ENCODE measurements at regions not wholly inside any gene's neighbourhood (a gene's known extent, or its start where the extent isn't known, plus 50 kb on each side); places are given as distances from the start of the nearest gene placed in this dataset.
"Not testable (repeated sequence)": the region's sequence is repeated elsewhere in the genome, so short reads cannot be mapped to it uniquely, and the experiment has no call there.

GRCh38 chr13:64083396-64083795 lies 2667.7 kb upstream of the PCDH20 start:
- ATAC-seq (ENCODE audit: low FRiP score), result no peak
- Histone ChIP-seq H3K27ac (ENCODE audit: low read depth in 1 of 2, low read length in 2 of 2) (no peak overlapping the region), H3K27me3 (ENCODE audit: control insufficient read depth in 1 of 2, insufficient read depth in 2 of 2, low read length in 1 of 2) (no peaks in the 10 kb centered on the region), H3K4me1 (ENCODE audit: control insufficient read depth in 1 of 2, insufficient read depth in 2 of 2, low read length in 2 of 2) (no peaks in the 10 kb centered on the region), H3K4me3 (ENCODE audit: low read length in 2 of 2) (no peak overlapping the region), H3K36me3 (ENCODE audit: control insufficient read depth in 1 of 2, insufficient read depth in 2 of 2, low read length in 1 of 2) (no peaks in the 10 kb centered on the region), H3K9me3 (ENCODE audit: control insufficient read depth, low read length) (no peaks in the 10 kb centered on the region)
- intact Hi-C loops (cut with DNase I), result no loop called here
- 73 to 86% methylated on average over 1 of the region's 1 CpG for WGBS, 2 donors
- DNase-seq, result no peak

DNA sequence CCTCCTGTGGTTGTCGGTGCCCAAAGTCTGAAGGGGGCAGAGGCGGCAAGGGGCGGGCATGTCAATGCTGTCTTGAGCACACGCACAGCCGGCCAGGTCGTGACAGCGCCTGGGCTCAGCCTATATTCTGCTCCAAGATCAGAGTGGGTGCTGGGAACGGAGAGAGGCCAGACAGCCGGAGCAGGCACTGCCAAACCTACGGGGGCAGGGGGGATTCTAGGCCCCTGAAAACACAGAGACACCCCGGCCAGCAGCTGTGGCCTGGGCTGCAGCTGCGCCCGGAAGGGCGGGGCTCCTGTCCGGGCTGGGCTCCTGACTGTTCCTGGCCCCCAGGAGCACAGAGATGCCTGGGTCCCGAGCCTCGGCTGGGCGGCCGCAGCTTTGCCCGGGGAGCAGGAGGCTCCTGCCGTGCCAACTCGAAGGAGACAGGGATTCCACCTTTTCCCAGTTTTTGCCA lies 2662.9 kb upstream of the PCDH20 start:
- ATAC-seq (ENCODE audit: low FRiP score) (peak; percentile 37), DNase-seq (peak; percentile 30 to 72)
- H3K4me1 ChIP-seq (ENCODE audit: control insufficient read depth in 1 of 2, insufficient read depth in 2 of 2, low read length in 2 of 2), result no peaks in the 10 kb centered on the region
- no peaks in the 10 kb centered on the region for H3K9me3 ChIP-seq (ENCODE audit: control insufficient read depth, low read length)
- intact Hi-C loops (cut with DNase I), result no loop called here
- no peak overlapping the region for H3K27ac ChIP-seq (ENCODE audit: low read depth in 1 of 2, low read length in 2 of 2)
- no peak overlapping the region for H3K4me3 ChIP-seq (ENCODE audit: low read length in 2 of 2)
- 91 to 94% methylated on average over 21 to 22 of the region's 22 CpGs for WGBS, 2 donors
- H3K36me3 ChIP-seq (ENCODE audit: control insufficient read depth in 1 of 2, insufficient read depth in 2 of 2, low read length in 1 of 2), result no peaks in the 10 kb centered on the region
- H3K27me3 ChIP-seq (ENCODE audit: control insufficient read depth in 1 of 2, insufficient read depth in 2 of 2, low read length in 1 of 2), result no peaks in the 10 kb centered on the region

DNA sequence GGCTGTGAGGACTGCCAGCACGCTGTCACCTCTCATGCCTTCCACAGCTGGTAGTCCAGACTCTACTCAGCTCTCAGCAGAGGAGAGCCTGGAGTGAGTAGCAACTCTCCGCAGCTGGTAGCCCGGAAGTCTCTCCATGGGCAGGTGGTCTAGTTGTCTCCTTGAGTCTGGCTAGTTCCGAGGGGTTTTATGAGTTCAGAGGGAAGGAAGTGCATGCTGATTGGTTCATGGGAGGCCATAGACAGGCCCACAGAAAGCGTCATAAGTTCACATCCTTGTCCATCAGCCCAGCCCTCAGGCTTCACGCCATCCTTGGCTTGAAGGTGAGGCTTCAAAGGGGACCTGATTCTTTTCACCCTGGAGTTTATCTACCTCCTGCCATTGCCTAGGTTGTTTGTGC lies 2662.4 kb upstream of the PCDH20 start:
- Histone ChIP-seq H3K9me3 (ENCODE audit: control insufficient read depth, low read length) (no peaks in the 10 kb centered on the region), H3K27ac (ENCODE audit: low read depth in 1 of 2, low read length in 2 of 2) (no peak overlapping the region), H3K4me1 (ENCODE audit: control insufficient read depth in 1 of 2, insufficient read depth in 2 of 2, low read length in 2 of 2) (no peaks in the 10 kb centered on the region), H3K36me3 (ENCODE audit: control insufficient read depth in 1 of 2, insufficient read depth in 2 of 2, low read length in 1 of 2) (no peaks in the 10 kb centered on the region), H3K27me3 (ENCODE audit: control insufficient read depth in 1 of 2, insufficient read depth in 2 of 2, low read length in 1 of 2) (no peaks in the 10 kb centered on the region), H3K4me3 (ENCODE audit: low read length in 2 of 2) (no peak overlapping the region)
- peak in 1 of 2 donors; percentile 42 for DNase-seq
- no peak for ATAC-seq (ENCODE audit: low FRiP score)
- intact Hi-C loops (cut with DNase I), result no loop called here
- 95 to 96% methylated on average over 5 to 6 of the region's 6 CpGs for WGBS, 2 donors

GRCh38 chr13:64077132-64077835 lies 2661.6 kb upstream of the PCDH20 start:
- peak in 1 of 2 donors; percentile 44 for DNase-seq
- H3K27ac ChIP-seq (ENCODE audit: low read depth in 1 of 2, low read length in 2 of 2); H3K36me3 ChIP-seq (ENCODE audit: control insufficient read depth in 1 of 2, insufficient read depth in 2 of 2, low read length in 1 of 2); ATAC-seq (ENCODE audit: low FRiP score); H3K9me3 ChIP-seq (ENCODE audit: control insufficient read depth, low read length); H3K4me1 ChIP-seq (ENCODE audit: control insufficient read depth in 1 of 2, insufficient read depth in 2 of 2, low read length in 2 of 2); H3K4me3 ChIP-seq (ENCODE audit: low read length in 2 of 2); H3K27me3 ChIP-seq (ENCODE audit: control insufficient read depth in 1 of 2, insufficient read depth in 2 of 2, low read length in 1 of 2); intact Hi-C loops (cut with DNase I): not testable (repeated sequence)
- 90 to 95% methylated on average over 36 of the region's 36 CpGs for WGBS, 2 donors

DNA sequence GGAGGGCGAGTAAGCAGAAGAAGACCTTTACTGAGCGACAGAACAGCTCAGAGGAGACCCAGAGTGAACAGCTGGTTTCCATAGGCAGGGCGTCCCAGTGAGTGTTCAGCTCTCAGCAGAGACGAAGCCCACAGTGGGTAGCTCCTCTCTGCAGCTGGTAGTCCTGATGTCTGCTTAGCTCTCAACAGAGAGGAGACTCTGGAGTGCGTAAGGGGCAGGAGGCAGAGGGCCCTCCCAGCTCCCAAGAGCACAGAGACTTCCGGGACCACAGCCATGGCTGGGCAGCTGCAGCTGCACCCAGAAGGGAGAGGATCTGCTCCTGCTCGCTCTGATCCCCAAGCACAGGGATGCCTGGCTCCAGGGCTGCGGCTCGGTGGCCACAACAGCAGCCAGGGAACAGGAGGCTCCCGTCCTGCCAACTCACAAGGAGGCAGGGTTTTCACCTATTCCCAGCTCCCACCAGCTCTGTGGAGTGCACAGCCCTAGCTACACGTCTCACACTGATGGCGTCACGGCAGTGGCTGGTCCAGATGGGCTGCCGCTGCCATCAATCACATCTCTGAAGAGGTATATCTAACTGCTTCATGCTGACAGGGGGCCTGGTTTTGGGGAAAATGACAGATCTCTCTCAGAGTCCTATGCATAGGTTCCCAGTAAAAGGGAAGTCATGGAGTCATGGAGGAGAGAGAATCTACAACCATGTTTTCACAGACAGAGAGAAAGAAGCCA lies 2660.1 kb upstream of the PCDH20 start:
- Histone ChIP-seq H3K27ac (ENCODE audit: low read depth in 1 of 2, low read length in 2 of 2) (no peak overlapping the region), H3K4me3 (ENCODE audit: low read length in 2 of 2) (no peak overlapping the region), H3K36me3 (ENCODE audit: control insufficient read depth in 1 of 2, insufficient read depth in 2 of 2, low read length in 1 of 2) (no peaks in the 10 kb centered on the region), H3K27me3 (ENCODE audit: control insufficient read depth in 1 of 2, insufficient read depth in 2 of 2, low read length in 1 of 2) (no peaks in the 10 kb centered on the region), H3K9me3 (ENCODE audit: control insufficient read depth, low read length) (no peaks in the 10 kb centered on the region), H3K4me1 (ENCODE audit: control insufficient read depth in 1 of 2, insufficient read depth in 2 of 2, low read length in 2 of 2) (no peaks in the 10 kb centered on the region)
- peak in 1 of 2 donors; percentile 41 for DNase-seq
- ATAC-seq (ENCODE audit: low FRiP score), result peak; percentile 57
- intact Hi-C loops (cut with DNase I), result no loop called here
- WGBS, 2 donors, result 92 to 95% methylated on average over 13 to 14 of the region's 14 CpGs

DNA sequence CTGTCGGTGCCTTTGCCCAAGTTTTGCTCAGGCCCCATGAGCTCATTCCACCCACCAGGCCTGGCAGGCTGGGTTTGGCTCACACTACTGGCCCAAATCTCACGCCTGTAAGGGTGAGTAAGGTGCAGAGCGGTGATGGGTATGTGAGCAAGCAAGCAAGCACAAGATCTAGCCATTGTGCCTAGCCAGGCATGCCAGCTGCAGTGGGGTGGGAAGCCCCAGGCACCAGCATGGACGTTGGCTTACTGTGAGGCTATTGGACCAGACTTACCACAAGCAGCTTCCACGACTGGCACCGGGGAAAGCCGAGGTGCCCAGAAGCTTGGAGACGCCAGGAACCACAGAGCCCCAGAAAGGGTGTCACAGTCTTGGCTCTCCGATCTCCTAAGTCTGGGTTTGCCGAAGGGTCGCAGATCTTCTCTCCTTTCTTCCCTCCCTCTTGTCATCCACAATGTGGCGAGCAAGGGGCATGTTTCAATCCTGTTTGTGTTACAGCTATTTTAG lies 2659.4 kb upstream of the PCDH20 start:
- ATAC-seq (ENCODE audit: low FRiP score), result no peak
- H3K4me1 ChIP-seq (ENCODE audit: control insufficient read depth in 1 of 2, insufficient read depth in 2 of 2, low read length in 2 of 2), result no peaks in the 10 kb centered on the region
- WGBS, 2 donors, result 88 to 90% methylated on average over 12 of the region's 12 CpGs
- H3K4me3 ChIP-seq (ENCODE audit: low read length in 2 of 2), result no peak overlapping the region
- intact Hi-C loops (cut with DNase I), result no loop called here
- no peaks in the 10 kb centered on the region for H3K27me3 ChIP-seq (ENCODE audit: control insufficient read depth in 1 of 2, insufficient read depth in 2 of 2, low read length in 1 of 2)
- no peaks in the 10 kb centered on the region for H3K36me3 ChIP-seq (ENCODE audit: control insufficient read depth in 1 of 2, insufficient read depth in 2 of 2, low read length in 1 of 2)
- no peaks in the 10 kb centered on the region for H3K9me3 ChIP-seq (ENCODE audit: control insufficient read depth, low read length)
- no peak overlapping the region for H3K27ac ChIP-seq (ENCODE audit: low read depth in 1 of 2, low read length in 2 of 2)
- DNase-seq, result peak in 1 of 2 donors; percentile 51

- no peak for ATAC-seq (ENCODE audit: low FRiP score)
- intact Hi-C loops (cut with DNase I), result no loop called here
Measured at GRCh38 chr13:64073203-64073602, 2657.6 kb upstream of the PCDH20 start.

GRCh38 chr13:64071352-64071751 lies 2655.7 kb upstream of the PCDH20 start:
- WGBS, 2 donors, result 81 to 82% methylated on average over 1 of the region's 1 CpG
- DNase-seq (no peak), ATAC-seq (ENCODE audit: low FRiP score) (no peak)
- Histone ChIP-seq H3K36me3 (ENCODE audit: control insufficient read depth in 1 of 2, insufficient read depth in 2 of 2, low read length in 1 of 2) (no peaks in the 10 kb centered on the region), H3K27me3 (ENCODE audit: control insufficient read depth in 1 of 2, insufficient read depth in 2 of 2, low read length in 1 of 2) (no peaks in the 10 kb centered on the region), H3K9me3 (ENCODE audit: control insufficient read depth, low read length) (no peaks in the 10 kb centered on the region), H3K4me1 (ENCODE audit: control insufficient read depth in 1 of 2, insufficient read depth in 2 of 2, low read length in 2 of 2) (no peaks in the 10 kb centered on the region), H3K27ac (ENCODE audit: low read depth in 1 of 2, low read length in 2 of 2) (no peak overlapping the region), H3K4me3 (ENCODE audit: low read length in 2 of 2) (no peak overlapping the region)
- intact Hi-C loops (cut with DNase I), result no loop called here

More at GRCh38 chr13:64073203-64073602, 2657.6 kb upstream of the PCDH20 start:
- Histone ChIP-seq H3K9me3 (ENCODE audit: control insufficient read depth, low read length) (no peaks in the 10 kb centered on the region), H3K4me1 (ENCODE audit: control insufficient read depth in 1 of 2, insufficient read depth in 2 of 2, low read length in 2 of 2) (no peaks in the 10 kb centered on the region), H3K27me3 (ENCODE audit: control insufficient read depth in 1 of 2, insufficient read depth in 2 of 2, low read length in 1 of 2) (no peaks in the 10 kb centered on the region), H3K4me3 (ENCODE audit: low read length in 2 of 2) (no peak overlapping the region), H3K36me3 (ENCODE audit: control insufficient read depth in 1 of 2, insufficient read depth in 2 of 2, low read length in 1 of 2) (no peaks in the 10 kb centered on the region), H3K27ac (ENCODE audit: low read depth in 1 of 2, low read length in 2 of 2) (no peak overlapping the region)
- DNase-seq, result no peak

DNA sequence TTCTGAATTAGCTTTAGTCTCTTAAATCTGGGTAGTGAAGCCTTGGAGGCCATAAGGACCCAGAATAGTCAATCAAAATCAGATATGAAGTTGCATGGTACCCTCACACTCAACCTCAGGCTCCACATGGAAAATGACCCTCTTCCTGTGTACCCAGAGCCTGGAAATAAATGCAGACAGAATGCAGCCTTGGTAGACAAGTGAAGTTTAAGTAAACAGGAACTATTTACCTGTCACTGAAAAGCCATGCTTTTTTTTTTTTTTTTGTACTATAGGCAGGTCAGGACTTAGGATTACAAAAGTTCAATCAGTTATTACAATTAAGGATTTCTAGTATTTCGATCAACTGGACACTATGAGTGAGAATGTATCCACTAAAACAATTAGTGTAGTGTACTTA lies 2654.2 kb upstream of the PCDH20 start:
- no peak for ATAC-seq (ENCODE audit: low FRiP score)
- no peaks in the 10 kb centered on the region for H3K36me3 ChIP-seq (ENCODE audit: control insufficient read depth in 1 of 2, insufficient read depth in 2 of 2, low read length in 1 of 2)
- H3K27ac ChIP-seq (ENCODE audit: low read depth in 1 of 2, low read length in 2 of 2), result no peak overlapping the region
- intact Hi-C loops (cut with DNase I), result no loop called here
- no peaks in the 10 kb centered on the region for H3K4me1 ChIP-seq (ENCODE audit: control insufficient read depth in 1 of 2, insufficient read depth in 2 of 2, low read length in 2 of 2)
- H3K4me3 ChIP-seq (ENCODE audit: low read length in 2 of 2), result no peak overlapping the region
- no peaks in the 10 kb centered on the region for H3K9me3 ChIP-seq (ENCODE audit: control insufficient read depth, low read length)
- no peaks in the 10 kb centered on the region for H3K27me3 ChIP-seq (ENCODE audit: control insufficient read depth in 1 of 2, insufficient read depth in 2 of 2, low read length in 1 of 2)
- DNase-seq, result no peak
- 92 to 94% methylated on average over 1 of the region's 1 CpG for WGBS, 2 donors
